UCSD-AML1 (cell line): ENCODE measurements at regions not wholly inside any gene's neighbourhood (a gene's known extent, or its start where the extent isn't known, plus 50 kb on each side); places are given as distances from the start of the nearest gene placed in this dataset.
"Not testable (repeated sequence)": the region's sequence is repeated elsewhere in the genome, so short reads cannot be mapped to it uniquely, and the experiment has no call there.

ENCODE experiments used
- DNase-seq: peaks from one replicate; lab custom pipeline; 2025; ENCODE audit not compliant: unreplicated experiment; lab: John Stamatoyannopoulos, UW

DNA sequence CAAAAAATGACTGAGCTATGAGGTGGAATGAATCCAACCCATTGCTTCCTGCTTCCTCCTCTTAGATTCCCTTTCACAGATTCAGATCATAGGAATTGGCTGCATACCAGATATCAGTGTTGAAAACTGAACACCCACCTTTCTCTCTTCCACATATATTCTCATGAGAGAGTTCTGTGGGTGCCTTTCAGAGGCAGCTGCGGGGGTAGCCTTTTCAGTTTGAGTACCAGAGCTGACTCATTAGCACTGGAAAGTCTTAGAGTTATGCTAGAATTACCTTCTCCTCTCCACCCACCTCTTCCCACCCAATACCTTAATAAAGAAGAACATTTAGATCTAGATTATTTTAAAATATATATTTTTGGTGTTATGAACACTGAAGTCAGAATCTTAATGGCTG is 495.4 kb upstream of the SEL1L start:
- no peak for DNase-seq

DNA sequence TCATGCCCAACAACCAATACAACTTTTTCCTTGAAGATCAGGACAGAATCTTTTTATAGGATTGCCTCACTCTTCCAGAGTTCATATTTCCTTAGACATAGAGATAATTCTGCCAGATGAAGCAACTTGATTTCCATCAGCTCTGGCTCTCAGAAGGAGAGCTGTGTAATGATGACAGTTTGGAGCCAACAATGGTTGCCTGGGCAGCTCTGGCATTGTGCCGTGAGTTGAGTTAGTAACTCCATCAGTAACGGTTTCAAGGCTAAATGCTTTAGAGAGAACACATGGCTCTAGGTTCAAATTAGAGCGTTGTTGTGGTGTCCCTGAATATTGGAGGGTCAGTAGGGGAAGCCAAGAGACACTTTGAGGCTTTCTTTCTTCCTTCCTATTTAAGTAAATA is 501.7 kb upstream of the SEL1L start:
- no peak for DNase-seq

DNA sequence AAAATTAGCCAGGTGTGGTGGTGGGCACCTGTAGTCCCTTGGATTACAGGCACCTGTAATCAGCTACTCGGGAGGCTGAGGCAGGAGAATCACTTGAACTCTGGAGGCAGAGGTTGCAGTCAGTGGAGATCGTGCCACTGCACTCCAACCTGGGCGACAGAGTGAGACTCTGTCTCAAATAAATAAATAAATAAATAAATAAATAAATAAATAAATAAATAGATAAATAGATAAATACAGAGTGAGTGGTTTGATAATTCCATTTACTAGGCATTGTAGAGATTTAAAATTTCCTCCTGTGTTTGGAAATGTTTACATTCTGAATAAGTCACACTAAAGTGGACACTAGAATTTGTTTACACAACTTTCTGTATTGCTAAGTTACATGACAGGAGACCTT is 504.4 kb upstream of the SEL1L start:
- not testable (repeated sequence) for DNase-seq

DNA sequence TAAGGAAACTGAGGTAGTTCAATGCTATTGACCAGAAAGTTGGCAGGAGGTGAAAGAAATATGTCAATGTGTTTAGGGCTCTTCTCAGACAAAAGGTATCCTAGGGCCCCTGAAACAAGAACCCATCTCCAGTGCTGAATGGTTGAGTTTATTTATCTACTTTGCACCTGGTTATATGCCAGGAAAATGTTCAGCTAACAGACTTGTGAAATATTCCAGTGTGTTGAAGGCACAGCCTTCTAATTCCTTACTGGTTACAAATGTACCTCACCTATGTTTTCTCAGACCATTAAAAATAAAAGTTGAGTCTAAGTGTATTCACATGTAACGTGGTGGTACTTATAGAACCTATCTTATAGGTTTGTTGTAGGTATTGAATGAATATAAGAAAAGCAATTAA is 511.7 kb upstream of the SEL1L start:
- DNase-seq, result no peak

DNA sequence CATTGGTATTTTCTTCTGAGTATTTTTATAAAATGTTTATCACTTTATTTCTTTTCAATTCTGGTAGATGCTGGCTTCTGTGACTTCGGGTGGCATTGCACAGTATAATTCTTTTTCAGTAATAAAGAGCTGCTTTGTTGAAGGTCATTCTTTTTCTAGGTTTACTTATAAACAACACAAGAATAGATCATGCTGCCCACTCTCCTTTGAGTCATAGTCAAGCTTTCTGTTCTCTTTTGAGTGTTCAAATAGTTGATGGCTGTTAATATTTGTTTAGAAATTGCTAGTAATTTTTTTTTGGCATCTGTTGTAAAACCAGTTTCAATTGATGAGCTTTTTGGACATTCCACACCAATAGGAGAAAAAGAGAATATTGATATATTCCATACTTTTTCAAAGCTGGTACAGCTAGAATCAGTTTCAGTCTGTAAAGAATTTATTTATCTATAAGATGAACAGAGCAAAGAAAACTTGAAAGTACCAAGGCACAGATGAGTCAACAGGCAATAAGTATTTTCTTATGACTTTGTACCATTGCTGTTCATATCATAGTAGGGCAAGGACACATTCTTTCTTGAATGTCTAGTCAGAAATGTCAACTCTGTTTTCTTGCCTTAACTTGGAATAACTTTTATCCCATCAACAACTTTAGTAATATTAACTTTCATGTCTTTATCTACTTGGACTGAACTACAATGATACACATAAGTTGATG is 513.0 kb upstream of the SEL1L start:
- DNase-seq, result no peak

DNA sequence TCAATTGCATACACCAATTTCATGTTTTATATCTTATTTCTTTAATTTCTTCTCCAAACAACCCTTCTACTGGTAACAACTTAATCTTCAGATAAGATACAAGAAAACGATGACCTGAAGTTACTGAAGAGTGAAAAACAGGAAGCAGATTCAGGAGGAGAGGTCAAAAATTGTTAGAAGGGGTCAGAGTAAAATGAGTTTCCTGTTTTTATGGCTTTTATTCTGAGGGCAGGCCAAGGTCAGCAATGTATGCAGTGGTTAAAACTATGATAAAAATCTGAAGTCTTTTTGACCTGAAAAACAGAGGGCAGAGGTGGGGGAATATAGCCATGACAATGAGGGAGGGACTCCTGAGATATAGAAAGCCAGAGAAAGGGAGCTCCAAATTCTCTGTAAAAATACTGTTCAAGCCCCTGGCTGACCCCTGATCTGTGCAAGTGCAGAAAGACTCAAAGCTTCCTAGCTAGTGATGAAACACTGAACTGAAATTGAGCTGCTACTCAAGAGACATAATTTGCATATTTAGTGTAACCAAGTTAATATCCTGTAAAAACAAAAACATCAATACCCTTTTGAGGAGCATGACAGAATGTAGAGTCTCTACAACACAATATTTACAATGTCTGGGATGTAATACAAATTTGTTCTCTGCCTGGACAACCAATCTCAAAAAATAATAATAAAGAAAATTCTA is 514.3 kb upstream of the SEL1L start:
- DNase-seq, result no peak

DNA sequence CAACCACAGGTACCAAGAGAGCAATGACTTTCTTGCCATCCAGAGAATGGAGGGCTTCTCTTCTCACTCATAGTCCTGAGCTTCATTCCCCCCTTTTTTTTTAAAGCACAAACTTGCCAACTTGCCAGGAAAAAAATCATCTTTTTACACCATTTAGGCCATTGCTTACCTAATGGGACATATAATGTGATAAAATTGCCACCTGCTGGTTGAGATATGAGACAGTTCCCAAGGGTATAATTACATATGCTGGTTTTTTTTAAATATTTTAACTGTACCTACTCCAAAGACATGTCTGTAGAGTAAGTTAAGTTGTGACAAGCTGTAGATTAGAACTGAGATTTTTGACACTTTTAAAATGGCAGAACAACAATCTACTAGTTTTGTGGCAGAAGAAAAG is 519.1 kb upstream of the SEL1L start:
- no peak for DNase-seq

DNA sequence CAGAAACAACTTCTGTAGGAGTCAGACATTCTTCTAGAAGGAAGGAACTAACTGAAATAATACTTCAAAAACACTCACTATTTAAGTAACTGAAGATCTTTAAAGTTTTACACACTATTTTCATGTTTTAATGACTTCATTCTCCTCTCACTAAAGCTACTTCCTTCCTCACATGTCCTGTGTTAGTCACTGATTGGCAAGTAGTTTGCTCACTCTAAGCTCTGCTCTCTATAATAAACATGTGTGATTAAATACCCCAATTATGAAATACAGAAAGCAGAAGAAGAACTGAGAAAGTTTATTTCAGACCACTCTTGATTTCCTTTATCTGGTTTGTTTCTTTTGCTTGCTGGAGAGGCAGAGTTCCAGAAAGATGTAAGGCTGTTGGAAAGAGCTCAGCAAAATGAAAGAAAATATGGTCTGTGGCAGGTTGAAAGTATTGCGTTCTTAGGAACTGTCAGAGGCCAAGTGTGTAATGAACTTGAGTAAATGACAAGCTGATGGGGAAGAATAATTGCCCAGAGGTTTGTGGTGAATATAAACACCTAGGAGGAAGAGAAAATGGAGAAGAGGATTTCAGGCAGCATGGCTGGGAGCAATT is 522.0 kb upstream of the SEL1L start:
- no peak for DNase-seq

DNA sequence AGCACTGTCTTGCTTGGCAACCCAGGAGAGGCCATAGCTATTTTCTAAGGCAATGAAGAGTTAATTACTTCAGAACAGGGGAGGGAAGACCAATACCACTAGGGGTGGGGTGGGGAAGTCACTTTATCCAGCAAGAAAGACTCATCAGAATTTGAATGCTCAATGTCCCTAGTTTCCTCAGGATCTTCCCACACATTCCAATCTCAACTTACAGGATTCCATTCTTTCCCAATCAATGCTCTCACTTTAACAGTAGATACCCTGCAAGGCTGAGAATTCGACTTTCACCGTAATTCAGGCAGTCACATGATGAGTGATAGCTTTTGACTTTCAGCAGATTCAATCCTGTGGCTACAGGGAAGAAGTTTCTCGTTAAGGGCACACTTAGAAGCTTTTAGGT is 526.6 kb upstream of the SEL1L start:
- no peak for DNase-seq

DNA sequence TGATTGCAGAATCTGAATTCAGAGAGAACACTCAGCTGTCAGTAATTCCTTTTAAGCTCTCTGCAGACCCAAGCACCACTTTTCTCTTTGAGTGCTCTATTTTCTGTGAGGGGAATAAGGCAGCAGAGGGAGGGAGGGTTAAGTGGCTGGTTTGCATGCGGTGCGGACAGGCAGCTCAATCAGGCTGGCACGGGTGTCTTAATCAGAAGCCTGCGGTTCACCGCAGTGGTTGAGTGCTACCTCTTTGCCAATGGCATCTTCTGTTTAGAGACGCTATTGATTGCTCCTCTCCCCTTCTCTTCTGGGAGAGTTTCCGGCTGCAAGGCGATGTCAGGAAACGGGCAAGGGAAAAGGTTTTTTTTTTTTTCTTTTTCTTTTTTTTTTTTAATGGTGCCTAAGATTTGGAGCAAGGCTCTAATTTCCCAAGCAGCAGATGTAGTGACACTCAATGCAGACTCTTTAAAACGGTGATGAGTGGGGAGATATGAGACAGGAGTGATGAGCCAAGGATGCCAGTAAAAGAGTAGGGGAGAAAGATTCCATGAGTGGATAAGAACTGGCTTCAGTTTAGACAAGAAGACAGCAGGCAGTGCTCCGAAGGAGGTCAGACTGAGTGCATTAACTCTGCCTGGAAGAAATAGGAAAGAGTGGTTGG is 533.7 kb upstream of the SEL1L start:
- no peak for DNase-seq

DNA sequence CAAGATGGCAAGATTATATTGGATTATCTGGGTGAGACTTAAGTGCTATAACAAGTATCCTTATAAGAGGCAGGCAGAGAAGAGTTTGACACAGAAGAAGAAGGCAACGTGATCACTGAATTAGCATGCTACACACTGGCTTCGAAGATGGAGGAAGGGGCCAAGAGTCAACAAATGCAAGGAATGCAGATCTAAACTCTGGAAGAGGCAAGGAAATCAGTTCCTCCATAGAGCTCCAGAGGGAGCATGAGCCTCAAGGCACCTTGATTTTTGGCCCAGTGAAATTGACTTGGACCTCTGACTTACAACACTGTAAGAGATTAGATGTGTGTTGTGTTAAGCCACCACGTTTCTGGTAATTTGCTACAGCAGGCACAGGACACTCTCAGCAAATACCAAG is 536.4 kb upstream of the SEL1L start:
- DNase-seq, result no peak

DNA sequence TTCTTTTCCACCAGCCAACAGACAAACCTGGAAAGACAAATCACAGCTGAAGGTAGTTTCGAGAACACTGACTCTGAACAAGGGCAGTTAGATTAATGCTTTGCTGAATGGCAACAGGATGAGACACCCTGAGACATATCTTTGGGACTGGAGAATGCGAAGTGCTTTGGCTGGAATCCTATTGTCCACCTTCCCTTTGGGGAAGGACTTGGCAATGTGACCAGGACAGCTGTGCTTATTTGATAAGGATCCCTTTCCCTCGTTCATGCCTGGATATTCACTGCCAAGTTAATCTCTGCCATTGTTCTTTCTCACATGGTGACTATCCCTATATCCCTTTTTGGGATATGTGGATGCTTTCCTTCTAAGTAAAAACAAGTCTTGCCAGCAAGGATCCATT is 537.1 kb upstream of the SEL1L start:
- DNase-seq, result no peak

DNA sequence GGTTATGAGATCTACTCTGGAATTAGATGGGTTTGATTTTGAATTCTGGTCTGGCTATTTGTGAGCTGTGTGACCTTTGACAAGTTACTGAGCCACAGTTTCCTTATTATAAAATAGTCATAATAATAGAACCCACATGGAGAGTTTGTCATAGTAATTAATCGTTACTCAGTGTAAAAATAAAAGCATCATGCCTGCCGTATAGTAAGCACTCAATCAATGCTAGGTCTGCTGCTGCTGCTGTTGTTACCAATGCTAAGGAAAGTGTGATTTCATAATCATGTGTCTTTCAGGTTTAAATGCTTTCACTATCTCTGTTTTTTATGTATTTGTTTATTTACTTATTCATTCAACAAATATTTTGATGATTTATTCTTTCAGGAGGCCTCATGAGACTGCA is 539.9 kb upstream of the SEL1L start:
- DNase-seq, result no peak

DNA sequence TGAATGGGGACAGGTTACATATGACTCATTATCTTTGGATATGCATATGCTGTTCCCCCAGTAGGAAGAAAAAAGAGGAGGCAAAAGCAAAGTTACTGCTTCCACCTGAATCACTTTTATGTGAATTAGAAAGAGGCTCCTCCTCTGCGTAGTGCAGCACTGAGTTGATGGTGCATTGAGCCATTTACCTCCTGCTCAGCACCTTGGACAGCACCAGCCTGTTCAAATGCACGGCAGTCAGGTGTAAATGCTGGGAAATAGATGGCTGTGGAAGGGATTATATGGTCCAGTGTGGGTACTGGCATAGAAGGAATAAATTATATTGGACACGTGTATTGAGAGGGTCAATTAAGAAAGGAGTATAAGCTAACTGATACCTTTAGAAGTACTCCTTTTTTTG is 541.9 kb upstream of the SEL1L start:
- peak; percentile 12 for DNase-seq

DNA sequence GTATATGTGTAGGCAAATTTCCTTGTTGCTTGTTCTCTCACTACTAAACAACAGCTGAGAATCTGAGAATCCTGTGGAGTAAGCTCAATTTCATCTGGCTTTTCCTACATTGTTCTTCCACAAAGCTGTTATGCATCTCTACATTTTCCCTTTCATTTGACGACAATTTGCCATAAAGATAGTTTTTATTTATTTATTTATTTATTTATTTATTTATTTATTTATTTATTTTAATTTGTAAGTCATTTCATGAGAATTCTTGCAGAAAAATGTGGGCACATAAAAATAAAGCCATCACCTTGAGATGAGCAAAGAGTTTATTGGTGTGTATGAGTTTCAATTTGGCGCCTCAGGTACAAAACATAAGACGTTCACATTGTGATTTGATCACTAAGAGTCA is 545.9 kb upstream of the SEL1L start:
- DNase-seq, result no peak

DNA sequence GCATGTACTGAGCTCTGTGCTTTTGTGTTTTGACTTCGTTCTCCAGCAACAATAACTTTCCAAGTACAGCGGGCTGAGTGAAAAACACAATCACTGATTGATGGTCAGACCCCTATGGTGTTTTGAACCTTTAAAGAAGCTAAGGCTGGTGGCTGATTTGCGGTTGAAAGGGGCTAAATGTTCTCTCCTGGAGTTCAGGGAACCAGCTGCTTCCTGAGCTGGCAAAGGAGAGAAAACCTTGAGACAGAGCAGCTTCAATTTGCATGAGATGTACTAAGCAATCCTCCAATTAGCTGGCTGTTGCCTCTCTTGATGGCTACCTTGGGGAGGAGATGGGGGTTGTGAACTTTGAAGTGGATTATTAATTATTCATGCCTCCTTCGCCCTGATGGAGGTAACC is 546.7 kb upstream of the SEL1L start:
- DNase-seq, result no peak

DNA sequence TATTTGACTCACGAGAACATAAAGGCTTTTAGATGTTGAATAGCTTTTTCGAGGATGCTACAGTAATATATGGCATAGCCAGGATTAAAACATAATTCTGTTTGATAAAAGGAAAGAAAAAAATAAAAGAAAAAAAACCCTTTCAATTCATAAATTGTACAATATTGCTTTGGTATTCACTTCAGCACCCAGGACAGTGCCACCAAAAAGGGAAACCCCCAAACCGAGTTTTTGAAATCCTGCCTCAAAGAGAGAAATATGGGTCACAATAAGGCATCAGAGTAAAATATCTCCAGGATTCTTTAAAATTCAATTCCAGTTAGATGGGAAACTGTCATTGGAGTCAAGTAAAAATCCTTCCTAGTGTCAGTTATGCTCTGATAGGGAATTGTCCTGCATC is 551.2 kb upstream of the SEL1L start:
- DNase-seq, result no peak

DNA sequence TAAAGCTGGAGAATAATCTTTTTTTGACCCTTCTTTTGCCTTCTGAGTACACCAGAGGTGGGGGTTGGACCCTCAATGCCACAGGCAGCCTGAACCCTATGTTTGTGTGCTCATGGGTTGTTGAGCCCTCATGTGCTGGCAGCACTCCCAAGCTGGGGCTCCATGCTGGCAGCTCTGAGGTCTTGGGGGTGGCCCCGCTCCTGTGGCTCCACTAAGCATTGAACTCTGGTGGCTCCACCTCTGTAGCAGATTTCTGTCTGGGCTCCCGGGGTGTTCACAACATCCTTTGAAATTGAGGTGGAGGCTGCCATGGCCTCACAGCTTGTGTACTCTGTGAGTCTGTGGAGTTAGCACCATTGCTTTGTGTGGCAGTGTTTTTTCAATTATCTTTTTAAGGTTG is 557.4 kb upstream of the SEL1L start:
- DNase-seq, result no peak

DNA sequence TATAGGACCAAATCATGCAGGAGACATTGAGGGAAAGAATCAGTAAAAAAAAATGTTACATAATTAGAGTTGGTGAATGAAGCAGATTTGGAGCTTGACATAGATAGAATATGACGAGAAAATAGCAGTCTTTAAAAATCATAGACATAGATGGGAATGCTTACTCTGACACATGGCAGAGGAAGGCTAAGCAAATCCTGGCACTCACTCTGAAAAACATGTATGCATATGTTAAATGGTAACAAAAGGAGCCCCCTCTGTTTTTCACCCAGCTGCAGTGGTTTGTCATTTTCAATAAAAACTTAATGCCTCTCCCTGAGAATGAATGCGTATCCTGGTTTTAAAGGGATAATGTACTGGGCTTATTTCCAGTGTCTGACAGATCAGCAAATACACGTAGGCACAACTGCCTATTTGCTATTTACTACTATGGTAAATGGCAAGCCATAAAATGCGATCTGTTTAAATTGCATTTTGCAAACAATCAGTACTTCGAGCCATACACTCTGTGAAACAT is 561.2 kb upstream of the SEL1L start:
- DNase-seq, result no peak

DNA sequence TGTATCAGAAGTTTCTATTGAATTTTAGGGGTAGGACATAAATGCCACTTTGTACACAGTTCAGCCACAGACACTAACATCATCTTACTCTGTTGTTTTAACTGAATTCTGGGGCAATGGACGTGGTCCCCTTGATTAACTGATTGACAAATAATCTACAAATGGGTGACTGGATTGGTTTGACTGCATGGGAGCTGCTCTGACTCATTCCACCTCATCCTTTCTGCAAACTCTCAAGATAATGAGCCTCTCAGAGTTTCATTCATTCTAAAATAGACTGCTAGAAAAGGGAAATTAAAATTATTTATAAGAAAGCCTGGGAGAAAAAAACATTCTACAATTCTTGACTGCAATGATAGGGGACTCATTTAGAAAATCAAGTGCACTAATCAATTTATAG is 570.4 kb upstream of the SEL1L start:
- no peak for DNase-seq

DNA sequence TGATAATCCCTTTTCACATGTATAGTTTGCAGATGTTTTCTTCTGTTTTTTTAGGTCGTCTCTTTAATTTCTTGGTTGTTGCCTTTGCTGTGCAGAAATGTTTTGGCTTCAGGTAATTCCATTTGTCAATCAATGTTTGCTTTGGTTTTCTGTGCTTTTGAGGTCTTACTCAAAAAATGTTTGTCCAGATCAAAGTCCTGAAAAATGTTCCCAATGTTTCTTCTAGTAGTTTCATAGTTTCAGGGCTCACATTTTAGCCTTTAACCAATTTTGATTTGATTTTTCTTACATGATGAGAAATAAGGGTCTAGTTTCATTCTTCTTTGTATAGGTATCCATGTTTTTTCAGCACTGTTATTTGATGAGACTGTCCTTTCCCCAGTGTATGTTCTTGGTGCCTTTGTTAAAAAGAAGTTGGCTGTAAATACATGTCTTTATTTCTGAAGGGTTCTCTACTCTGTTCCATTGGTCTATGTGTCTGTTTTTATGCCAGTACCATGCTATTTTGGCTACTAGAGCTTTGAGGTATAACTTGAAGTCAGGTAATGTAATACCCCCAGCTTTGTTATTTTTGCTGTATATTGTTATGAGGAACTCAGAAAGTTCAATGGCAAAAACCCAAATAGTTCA is 578.7 kb upstream of the SEL1L start:
- no peak for DNase-seq
